SK-N-SH treated with all-trans-retinoic acid at 6 μM for 48 hours (cell line): ENCODE measurements at regions not wholly inside any gene's neighbourhood (a gene's known extent, or its start where the extent isn't known, plus 50 kb on each side); places are given as distances from the start of the nearest gene placed in this dataset.

Source experiments
- ATAC-seq: fragments of 200-7000 bp; cut with Tn5 transposase; 3 replicates; pipeline ENCODE4 v1.9.1; 2020; ENCODE audit warnings: mild to moderate bottlenecking, moderate library complexity
- ARNTL ChIP-seq: fragments of 450-650 bp; formaldehyde crosslinking; IDR thresholded peaks from 2 replicates; pipeline ENCODE4 v1.5.0; 2020; ENCODE audit warnings: low read depth, mild to moderate bottlenecking, moderate library complexity, borderline replicate concordance
- BACH2 ChIP-seq: fragments of 250-450 bp; sonication (Bioruptor Pico); IDR thresholded peaks from 2 replicates; pipeline ENCODE4 v1.9.0; 2021; ENCODE audit warnings: mild to moderate bottlenecking, borderline replicate concordance
- CSDC2 ChIP-seq: fragments of 250-450 bp; sonication (Bioruptor Pico); IDR thresholded peaks from 2 replicates; pipeline ENCODE4 v1.5.0; 2020; ENCODE audit warnings: mild to moderate bottlenecking, moderate library complexity
- CSRNP3 ChIP-seq: fragments of 250-450 bp; sonication (Bioruptor Pico); IDR thresholded peaks from 2 replicates; pipeline ENCODE4 v1.5.1; 2021; ENCODE audit warnings: mild to moderate bottlenecking, moderate library complexity
- GLIS3 ChIP-seq: fragments of 250-450 bp; sonication (Bioruptor Pico); IDR thresholded peaks from 2 replicates; pipeline ENCODE4 v1.5.0; 2020; ENCODE audit warnings: mild to moderate bottlenecking, moderate library complexity
- ISL1 ChIP-seq: fragments of 250-450 bp; sonication (Bioruptor Pico); IDR thresholded peaks from 2 replicates; pipeline ENCODE4 v2.1.2; 2022; ENCODE audit warnings: mild to moderate bottlenecking, moderate library complexity
- OSR1 ChIP-seq: fragments of 250-450 bp; sonication (Bioruptor Pico); IDR thresholded peaks from 2 replicates; pipeline ENCODE4 v1.8.0; 2022; ENCODE audit warnings: moderate library complexity, mild to moderate bottlenecking, inconsistent platforms
- PPARA ChIP-seq: fragments of 250-450 bp; sonication (Bioruptor Pico); IDR thresholded peaks from 2 replicates; pipeline ENCODE4 v1.5.0; 2020; ENCODE audit warnings: mild to moderate bottlenecking, borderline replicate concordance
- RARB ChIP-seq: fragments of 250-450 bp; sonication (Bioruptor Pico); IDR thresholded peaks from 2 replicates; pipeline ENCODE4 v1.8.0; 2021; ENCODE audit warnings: mild to moderate bottlenecking, moderate library complexity
- TCF4 ChIP-seq: fragments of 250-450 bp; sonication (Bioruptor Pico); IDR thresholded peaks from 2 replicates; pipeline ENCODE4 v1.8.0; 2021; ENCODE audit warnings: mild to moderate bottlenecking, moderate library complexity, borderline replicate concordance
- TOX ChIP-seq: fragments of 250-450 bp; sonication (Bioruptor Pico); IDR thresholded peaks from 2 replicates; pipeline ENCODE4 v1.8.0; 2021; ENCODE audit warnings: mild to moderate bottlenecking, moderate library complexity, borderline replicate concordance
- ZC3H10 ChIP-seq: fragments of 250-450 bp; sonication (Bioruptor Pico); IDR thresholded peaks from 2 replicates; pipeline ENCODE4 v1.5.1; 2021; ENCODE audit warnings: mild to moderate bottlenecking, moderate library complexity
- ZFP3 ChIP-seq: fragments of 250-450 bp; sonication (Bioruptor Pico); IDR thresholded peaks from 2 replicates; pipeline ENCODE4 v1.5.0; 2020; ENCODE audit warnings: mild to moderate bottlenecking, moderate library complexity
- ZNF70 ChIP-seq: fragments of 450-650 bp; formaldehyde crosslinking; IDR thresholded peaks from 2 replicates; pipeline ENCODE4 v1.5.0; 2020; ENCODE audit warnings: mild to moderate bottlenecking, moderate library complexity
- TF ChIP-seq, protein P1 (sequence below): fragments of 250-450 bp; sonication (Bioruptor Pico); IDR thresholded peaks from 2 replicates; pipeline ENCODE4 v1.5.0; 2020; ENCODE audit warnings: mild to moderate bottlenecking, moderate library complexity
- TF ChIP-seq, protein P2 (sequence below): fragments of 250-450 bp; sonication (Bioruptor Pico); IDR thresholded peaks from 2 replicates; pipeline ENCODE4 v1.8.0; 2020; ENCODE audit warnings: mild to moderate bottlenecking, moderate library complexity, borderline replicate concordance
- TF ChIP-seq, protein P3 (sequence below): fragments of 250-450 bp; sonication (Bioruptor Pico); IDR thresholded peaks from 2 replicates; pipeline ENCODE4 v1.8.0; 2021; ENCODE audit warnings: low read depth, mild to moderate bottlenecking, moderate library complexity, borderline replicate concordance

DNA sequence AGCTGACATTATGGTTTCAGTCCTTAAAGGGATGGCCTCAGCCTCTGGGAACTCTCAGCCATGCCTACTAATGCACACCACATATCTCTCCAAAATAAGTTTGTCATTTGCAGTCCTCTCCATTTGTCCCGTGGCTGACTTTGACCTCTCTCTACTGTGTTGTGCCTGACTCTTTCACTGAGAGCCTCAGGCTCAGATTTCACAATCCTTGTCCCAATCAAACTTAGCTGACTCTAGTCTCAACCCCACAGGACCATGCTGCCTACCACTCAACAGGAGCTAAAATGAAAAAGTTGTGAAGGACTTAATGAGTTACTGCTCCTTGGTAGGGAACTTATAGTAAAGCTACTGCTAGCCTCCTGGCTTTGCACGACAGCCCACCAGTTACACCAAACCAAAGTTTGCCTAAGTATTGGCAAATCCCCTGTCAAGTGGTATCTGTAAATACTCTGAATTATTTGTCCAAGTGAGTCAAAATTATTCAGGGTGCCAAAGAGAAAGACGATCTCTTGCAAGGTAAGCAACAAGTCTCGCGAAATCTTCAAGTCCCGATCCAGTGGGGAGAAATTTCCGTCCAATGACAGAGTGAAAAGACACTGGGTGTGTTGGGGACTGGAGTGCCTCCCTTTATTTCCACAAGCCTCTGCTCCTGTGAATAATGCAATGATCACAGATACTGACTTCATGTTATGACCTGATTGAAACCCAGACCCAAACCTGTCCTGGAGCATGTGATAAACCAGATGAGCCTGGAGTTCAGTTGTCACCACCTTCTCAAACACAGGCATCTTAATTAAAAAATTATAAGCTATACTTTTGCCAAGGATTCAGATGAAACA is 124.4 kb upstream of the FOXQ1 start:
- no peak for ATAC-seq
- TF ChIP-seq BACH2 (CRISPR knock-in tag) = no peak
- no peak for TF ChIP-seq TOX (CRISPR knock-in tag)
- TF ChIP-seq ARNTL (CRISPR knock-in tag) = no peak
- TF ChIP-seq ZFP3 (CRISPR knock-in tag) = no peak
- no peak for TF ChIP-seq ISL1 (CRISPR knock-in tag)
- TF ChIP-seq GLIS3 (CRISPR knock-in tag) = no peak
- no peak for TF ChIP-seq ZC3H10
- TF ChIP-seq, protein P1, sequence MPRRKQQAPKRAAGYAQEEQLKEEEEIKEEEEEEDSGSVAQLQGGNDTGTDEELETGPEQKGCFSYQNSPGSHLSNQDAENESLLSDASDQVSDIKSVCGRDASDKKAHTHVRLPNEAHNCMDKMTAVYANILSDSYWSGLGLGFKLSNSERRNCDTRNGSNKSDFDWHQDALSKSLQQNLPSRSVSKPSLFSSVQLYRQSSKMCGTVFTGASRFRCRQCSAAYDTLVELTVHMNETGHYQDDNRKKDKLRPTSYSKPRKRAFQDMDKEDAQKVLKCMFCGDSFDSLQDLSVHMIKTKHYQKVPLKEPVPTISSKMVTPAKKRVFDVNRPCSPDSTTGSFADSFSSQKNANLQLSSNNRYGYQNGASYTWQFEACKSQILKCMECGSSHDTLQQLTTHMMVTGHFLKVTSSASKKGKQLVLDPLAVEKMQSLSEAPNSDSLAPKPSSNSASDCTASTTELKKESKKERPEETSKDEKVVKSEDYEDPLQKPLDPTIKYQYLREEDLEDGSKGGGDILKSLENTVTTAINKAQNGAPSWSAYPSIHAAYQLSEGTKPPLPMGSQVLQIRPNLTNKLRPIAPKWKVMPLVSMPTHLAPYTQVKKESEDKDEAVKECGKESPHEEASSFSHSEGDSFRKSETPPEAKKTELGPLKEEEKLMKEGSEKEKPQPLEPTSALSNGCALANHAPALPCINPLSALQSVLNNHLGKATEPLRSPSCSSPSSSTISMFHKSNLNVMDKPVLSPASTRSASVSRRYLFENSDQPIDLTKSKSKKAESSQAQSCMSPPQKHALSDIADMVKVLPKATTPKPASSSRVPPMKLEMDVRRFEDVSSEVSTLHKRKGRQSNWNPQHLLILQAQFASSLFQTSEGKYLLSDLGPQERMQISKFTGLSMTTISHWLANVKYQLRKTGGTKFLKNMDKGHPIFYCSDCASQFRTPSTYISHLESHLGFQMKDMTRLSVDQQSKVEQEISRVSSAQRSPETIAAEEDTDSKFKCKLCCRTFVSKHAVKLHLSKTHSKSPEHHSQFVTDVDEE (CRISPR knock-in tag) = no peak
- no peak for TF ChIP-seq OSR1 (CRISPR knock-in tag)
- no peak for TF ChIP-seq PPARA (CRISPR knock-in tag)
- TF ChIP-seq RARB (CRISPR knock-in tag) = no peak
- no peak for TF ChIP-seq ZNF70 (CRISPR knock-in tag)
- TF ChIP-seq TCF4 (CRISPR knock-in tag) = no peak

DNA sequence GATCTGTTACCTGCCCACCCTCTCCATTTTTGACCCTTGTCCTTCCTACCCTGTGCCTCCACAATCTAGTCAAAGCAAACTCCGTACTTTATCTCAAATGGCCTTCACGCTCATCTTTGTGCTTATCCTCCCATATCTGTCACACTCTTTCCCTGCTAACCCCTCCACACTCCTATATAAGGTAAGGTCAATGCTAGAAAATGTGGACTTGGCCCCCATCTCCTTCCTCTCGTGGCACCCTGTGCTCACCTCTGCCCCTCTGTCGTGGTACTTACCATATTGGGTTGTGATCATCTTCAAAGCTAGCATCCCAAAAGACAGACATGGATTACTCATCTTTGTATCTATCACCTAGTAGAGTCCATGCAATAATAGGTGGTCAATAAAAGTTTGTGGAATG is 127.6 kb upstream of the FOXQ1 start:
- no peak for ATAC-seq
- TF ChIP-seq CSDC2 (CRISPR knock-in tag) = no peak

DNA sequence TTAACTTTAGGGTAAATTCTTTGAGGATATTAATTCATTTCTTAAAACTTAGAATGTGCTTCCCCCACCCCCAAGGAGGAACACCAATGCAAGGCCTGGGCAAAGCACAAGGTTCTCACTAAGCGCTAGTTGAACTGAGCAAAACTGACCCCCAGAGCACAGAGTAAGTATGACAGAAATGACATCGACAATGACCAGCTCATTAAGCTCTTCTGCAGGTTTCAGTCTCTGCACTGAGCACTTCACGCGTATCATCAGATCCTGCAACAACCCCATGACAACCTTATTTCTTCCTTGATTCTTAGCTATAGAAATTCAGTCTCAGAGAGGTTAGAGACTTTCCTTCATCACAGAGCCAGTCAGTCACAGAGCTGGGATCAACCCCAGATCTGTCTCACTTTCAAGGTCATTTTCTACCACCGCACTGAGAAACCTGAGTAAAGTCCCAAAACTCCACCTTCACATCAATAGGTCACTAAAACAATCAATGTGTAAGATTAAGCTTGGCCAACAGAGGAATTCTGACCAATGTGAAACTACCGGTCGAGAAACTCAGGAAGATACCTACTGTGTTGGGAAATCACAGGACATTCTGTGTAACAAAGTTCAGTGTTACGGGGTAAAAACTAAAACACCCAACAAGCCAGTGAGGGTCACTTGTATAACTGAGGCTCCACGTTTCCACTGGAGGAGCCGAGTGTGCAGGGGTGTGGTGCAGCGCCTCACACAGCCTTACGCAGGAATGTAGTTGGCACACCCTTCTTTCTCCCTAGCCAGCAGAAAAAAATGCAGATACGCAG is 129.0 kb upstream of the FOXQ1 start:
- TF ChIP-seq TOX (CRISPR knock-in tag) (no peak), OSR1 (CRISPR knock-in tag) (no peak), ISL1 (CRISPR knock-in tag) (no peak), ZFP3 (CRISPR knock-in tag) (no peak)
- TF ChIP-seq, protein P2, sequence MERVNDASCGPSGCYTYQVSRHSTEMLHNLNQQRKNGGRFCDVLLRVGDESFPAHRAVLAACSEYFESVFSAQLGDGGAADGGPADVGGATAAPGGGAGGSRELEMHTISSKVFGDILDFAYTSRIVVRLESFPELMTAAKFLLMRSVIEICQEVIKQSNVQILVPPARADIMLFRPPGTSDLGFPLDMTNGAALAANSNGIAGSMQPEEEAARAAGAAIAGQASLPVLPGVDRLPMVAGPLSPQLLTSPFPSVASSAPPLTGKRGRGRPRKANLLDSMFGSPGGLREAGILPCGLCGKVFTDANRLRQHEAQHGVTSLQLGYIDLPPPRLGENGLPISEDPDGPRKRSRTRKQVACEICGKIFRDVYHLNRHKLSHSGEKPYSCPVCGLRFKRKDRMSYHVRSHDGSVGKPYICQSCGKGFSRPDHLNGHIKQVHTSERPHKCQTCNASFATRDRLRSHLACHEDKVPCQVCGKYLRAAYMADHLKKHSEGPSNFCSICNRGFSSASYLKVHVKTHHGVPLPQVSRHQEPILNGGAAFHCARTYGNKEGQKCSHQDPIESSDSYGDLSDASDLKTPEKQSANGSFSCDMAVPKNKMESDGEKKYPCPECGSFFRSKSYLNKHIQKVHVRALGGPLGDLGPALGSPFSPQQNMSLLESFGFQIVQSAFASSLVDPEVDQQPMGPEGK = no peak
- no peak for ATAC-seq

GRCh38 chr6:1181939-1182605 is 129.8 kb upstream of the FOXQ1 start:
- TF ChIP-seq, protein P3, sequence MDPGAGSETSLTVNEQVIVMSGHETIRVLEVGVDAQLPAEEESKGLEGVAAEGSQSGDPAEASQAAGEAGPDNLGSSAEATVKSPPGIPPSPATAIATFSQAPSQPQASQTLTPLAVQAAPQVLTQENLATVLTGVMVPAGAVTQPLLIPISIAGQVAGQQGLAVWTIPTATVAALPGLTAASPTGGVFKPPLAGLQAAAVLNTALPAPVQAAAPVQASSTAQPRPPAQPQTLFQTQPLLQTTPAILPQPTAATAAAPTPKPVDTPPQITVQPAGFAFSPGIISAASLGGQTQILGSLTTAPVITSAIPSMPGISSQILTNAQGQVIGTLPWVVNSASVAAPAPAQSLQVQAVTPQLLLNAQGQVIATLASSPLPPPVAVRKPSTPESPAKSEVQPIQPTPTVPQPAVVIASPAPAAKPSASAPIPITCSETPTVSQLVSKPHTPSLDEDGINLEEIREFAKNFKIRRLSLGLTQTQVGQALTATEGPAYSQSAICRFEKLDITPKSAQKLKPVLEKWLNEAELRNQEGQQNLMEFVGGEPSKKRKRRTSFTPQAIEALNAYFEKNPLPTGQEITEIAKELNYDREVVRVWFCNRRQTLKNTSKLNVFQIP (CRISPR knock-in tag) = no peak
- no peak for TF ChIP-seq ZNF70 (CRISPR knock-in tag)
- TF ChIP-seq CSDC2 (CRISPR knock-in tag) = no peak
- no peak for TF ChIP-seq PPARA (CRISPR knock-in tag)
- TF ChIP-seq GLIS3 (CRISPR knock-in tag) = no peak
- no peak for TF ChIP-seq CSRNP3 (CRISPR knock-in tag)
- no peak for TF ChIP-seq ARNTL (CRISPR knock-in tag)
- no peak for TF ChIP-seq ZFP3 (CRISPR knock-in tag)
- TF ChIP-seq, protein P1 (CRISPR knock-in tag) = no peak
- no peak for ATAC-seq
